ENCODE measurements at regions not wholly inside any gene's neighbourhood (a gene's known extent, or its start where the extent isn't known, plus 50 kb on each side); places are given as distances from the start of the nearest gene placed in this dataset.
"Not testable (repeated sequence)": the region's sequence is repeated elsewhere in the genome, so short reads cannot be mapped to it uniquely, and the experiment has no call there.

DNA sequence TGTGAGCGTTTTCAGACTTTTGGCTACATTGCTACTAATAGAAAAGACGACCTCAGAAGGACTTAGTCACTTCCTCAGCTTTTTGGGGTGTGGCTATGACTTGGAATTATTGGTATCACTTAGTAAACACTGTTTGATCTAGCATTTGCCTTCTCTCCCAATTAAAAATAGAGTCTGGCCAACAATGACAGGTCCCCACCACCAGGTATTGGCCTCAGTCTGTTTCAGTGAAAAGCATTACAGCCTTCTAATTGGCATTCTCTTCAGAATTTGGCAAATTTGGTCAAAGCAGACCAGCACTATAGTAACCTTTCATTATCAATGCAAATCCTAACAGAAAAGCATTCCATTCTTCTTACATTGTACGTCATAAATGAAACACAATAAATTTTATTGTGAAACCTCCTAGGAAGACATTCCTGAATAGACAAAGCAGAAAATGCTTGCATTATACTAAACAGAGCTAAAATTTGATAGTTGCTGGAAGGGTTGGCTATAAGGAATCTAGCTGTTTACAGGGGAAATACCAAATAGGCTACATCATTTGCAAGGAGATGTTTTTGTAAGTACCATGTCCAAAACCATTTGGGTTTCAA is 613.9 kb downstream of the IRS1 start:
- DNase-seq: peak; percentile 97

DNA sequence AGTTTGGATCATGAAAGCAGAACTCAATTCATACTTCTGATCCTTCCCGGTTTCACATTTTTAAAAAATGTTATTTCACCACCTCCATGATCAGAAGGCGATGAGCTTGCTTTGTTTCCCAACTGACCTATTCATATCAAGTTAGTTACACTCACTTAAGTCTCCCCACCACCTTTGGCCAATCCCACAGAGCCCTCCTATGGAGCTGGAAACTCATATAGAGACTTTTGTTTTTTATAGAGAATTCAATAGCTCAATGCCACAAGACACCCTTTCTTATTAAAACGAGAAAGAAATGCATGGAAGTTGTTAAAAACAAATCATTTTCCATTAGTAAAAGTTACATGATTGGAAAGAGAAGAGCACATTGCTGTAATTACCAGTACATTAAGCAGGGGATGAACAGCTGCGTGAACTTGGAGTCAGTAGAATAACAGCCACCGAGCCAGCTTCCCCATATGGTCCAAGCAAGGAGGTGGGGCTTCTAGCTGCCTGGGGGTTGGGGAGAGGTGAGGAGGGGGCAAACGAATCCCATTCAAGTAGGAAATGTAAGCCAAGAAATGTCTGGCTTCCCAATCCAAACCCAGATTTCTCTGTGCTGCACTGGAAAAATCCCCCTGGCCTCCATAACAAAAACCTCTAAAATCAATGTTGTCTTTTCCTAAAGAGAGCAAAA is 614.5 kb downstream of the IRS1 start:
- no peak for DNase-seq

DNA sequence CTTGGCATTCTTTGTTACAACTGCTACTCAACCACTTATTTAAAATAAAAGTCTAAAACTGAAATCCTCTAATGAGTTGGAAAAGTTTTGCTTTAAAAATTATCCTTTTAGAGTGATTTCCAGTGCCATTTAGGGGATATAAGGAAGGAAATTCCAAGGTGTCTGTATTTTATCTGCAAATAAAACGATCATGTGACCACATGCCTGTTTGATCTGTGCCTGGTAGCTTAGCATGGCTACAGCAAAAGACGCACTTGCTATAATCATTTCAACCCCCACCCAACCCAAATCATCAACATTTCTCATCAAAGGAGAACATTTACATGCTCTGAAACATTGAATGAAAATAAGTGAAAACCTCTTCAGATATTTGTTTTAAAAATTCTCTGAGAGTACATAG is 615.1 kb downstream of the IRS1 start:
- DNase-seq: no peak

DNA sequence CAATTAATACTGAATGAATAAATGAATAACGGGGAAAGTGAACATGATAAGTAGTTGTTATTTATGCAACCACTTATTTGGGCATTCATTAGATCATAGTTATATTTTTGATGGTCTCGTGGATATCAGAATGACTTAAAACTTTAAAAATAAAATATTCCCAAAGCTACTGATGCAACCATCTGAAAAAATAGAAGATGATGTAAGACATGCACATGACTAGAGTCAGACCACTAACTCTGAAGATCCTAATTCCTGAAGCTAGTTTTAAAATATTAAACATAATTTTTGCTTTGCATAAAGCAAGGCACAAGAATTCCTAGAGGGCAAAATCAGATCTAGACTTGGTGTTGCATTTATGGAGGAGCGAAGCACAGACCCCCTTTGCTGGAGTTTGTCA is 616.1 kb downstream of the IRS1 start:
- peak; percentile 27 for DNase-seq

DNA sequence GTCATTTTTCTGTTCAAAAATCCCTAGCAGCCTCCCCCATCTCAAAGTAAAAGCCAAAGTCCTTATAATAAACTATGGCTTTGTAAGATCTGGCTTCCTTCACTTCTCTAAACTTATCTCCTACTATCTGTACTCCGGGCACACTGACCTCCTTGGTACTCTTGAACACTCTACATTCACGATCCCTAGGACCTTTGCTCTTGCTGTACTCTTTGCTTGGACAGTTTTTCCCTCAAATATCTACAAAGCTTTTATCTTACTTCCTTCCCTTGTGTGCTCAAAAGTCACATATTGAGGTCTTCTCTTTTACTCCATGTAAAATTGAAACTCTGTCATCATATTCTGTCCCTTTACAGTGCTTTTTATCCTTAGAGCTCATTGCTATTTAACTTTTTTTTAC is 616.6 kb downstream of the IRS1 start:
- DNase-seq: no peak

DNA sequence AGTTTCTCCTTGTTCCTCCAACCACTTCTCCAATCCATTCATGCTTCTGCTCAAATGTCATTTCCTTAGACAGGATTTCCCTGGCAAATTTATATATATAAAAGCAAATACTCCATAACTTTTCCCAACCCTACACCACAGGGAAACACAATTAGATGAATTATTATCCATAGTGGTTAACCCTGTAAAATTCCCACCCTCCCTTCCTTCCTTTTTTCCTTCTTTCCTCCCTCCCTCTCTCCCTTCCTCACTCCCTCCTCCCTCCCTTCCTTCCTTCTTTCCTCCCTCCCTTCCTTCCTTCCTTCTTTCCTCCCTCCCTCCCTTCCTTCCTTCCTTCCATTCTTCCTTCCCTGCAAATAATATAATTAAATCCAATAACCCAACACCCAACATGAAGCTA is 617.7 kb downstream of the IRS1 start:
- no peak for DNase-seq

DNA sequence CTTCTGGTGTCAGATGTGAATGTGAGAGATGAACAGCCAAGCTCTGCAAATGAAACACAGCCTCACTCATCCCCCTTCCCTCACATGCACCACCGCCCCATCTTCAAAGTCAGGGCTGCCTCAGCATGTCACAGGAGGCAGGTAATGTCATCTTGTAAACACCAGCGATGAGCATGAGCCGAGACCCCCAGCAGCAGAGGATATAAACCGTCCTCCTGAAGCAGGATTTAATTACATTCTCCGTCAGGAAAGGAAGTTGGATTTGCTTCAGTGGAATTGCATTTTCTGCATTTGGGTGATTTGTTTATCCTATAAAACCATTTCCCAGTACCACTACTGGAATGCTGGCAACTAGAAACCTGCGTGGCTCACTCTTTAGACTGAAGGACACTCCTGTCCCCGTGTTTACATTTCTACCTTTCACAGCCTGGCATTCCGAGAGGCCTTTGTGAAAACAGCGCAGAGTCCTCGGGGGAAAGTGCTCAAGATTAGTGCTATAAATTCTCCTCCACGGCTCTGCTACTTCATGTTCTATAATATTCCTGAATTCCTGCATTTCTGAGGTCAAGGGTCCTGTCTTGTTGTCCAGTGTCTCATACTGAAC is 619.2 kb downstream of the IRS1 start:
- no peak for DNase-seq

DNA sequence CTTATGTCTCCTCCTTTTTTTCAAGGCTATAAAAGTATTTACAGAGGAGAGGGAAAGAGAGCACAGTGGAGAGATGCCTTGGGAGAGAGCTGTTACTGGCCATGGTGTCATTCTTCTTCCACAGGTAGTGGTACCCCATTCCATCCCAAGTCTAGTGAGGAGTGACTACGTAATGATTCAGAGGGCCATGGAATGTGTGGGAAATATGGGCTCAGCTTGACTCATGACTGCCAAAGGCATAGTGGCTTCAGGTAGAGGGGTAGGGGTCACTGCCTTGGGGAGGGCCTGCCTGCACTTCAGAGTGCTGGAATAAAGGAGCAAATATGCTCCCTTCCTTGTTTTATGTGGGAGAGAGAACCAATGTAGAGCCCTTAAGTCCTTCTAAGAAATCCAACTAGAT is 620.6 kb downstream of the IRS1 start:
- DNase-seq: no peak

DNA sequence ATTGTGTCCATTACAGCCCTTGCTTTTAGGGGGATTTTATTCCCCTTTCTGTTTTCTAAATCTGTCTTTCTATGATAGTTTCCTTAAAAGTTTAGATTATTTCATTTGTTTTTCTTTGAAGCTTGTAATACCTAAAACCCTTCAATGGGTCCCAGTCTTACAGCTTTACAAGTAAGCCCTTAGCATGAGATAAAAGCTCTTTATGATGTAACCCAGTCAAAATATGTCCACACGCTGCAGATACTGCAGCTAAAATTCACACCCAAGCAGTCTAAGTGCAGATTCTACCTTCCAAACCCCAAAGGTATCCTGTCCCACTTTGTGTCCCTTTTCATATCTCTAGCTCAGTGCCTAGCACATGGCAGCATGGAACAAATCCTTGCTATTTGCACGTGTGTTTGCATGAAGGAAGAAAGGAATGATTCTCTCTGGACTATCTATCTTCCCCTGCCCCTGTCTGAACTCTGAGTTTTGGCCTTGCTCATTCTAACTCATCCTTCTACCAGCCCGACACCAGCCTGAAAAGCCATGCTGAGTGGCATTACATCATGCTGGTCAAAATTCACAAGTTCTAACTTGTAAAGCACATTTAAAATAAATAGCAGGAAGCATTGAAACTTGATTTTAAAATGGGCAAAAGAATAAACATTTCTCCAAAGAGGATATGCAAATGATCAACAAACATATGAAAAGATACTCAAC is 623.2 kb downstream of the IRS1 start:
- DNase-seq: no peak

DNA sequence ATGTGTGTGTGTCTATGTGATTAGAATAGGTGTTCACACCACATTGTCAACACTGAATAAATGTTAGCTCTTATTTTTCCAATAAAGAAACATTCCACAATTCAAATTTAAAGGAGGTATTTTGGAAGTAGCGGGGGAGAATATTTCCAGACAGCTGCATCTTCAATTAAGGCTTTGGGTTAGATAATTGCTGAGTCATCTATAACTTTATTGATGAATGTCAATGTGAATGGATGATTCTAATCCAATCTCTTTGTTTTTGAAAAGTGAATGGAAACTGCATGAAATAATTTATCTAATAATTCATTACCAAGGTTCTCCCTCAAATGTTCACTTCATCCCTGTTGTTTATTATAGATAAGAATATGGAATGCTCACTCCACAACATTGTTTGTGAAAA is 625.2 kb downstream of the IRS1 start:
- DNase-seq: no peak

DNA sequence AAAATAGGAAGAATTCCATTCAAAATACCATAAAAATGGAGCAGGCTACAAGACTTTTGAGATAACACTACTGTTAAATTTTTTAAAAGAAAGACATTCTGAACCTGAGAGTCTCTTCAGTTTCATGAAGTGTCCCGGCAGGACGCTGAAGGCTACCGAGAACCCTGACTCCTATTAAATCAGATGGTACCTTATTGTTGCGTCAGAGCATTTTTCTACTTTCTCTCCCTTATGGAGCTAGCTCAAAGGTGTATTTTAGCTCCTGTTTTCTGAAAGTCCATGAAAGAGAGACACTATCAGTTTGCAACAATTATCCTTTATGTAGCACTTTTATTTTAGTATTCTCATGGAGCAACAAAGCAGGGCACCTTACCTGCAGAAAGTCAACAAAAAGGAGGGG is 626.7 kb downstream of the IRS1 start:
- DNase-seq: no peak

DNA sequence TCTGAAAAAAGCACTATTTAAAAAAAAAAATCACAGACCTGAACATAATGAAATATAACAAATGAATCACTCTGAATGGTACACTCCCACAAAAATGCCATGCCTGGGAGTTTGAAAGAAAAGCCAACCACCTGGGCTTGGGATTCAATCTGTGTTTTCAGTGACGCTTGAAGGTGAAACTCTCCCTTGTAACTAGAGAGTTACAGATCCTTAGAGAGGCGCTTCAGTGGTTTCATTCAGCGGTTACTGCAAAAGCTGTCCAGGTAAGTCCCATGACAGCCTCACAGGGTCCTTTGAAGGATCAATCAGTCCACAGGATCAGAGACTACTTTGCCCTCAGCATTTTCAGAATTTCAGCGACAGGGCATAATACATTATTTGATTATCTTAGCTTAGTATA is 627.3 kb downstream of the IRS1 start:
- DNase-seq: no peak

DNA sequence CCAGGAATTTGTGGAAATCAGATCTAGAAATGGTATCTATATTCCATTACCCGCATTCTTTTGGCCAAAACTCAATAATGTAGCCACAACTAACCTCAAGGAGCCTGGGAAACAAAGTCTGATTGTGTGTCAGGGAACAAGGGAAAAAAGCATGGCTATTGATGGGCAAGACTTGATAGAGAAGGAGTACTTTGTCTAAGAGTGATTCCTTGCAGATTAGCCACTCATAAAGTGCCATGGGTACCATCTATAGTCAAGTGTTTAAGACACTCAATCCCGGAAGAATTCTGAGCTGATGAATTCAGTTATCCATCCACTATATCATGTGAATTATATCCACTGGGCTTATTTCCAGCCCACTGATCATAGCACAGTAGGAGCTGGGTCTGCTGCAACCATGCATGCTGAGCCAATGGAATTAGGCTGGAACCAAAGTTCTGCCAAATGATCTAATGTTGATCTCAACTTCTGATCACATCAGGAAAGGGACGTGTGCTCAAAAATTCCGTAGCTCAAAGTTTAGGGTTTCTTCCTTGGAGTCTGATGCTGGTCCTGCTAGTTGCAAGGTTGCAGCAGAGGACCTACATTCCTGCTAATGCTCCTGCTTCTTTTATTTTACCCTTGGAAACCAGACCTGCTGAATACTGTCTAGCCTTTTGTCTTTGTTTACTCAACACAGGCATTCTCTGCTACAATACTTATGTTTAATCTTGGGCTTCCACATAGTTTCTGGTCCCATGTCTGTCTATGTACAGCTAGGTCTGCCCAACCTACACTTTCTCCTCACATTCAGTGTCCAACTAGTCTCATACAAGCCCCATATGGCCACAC is 629.7 kb downstream of the IRS1 start:
- DNase-seq: no peak

DNA sequence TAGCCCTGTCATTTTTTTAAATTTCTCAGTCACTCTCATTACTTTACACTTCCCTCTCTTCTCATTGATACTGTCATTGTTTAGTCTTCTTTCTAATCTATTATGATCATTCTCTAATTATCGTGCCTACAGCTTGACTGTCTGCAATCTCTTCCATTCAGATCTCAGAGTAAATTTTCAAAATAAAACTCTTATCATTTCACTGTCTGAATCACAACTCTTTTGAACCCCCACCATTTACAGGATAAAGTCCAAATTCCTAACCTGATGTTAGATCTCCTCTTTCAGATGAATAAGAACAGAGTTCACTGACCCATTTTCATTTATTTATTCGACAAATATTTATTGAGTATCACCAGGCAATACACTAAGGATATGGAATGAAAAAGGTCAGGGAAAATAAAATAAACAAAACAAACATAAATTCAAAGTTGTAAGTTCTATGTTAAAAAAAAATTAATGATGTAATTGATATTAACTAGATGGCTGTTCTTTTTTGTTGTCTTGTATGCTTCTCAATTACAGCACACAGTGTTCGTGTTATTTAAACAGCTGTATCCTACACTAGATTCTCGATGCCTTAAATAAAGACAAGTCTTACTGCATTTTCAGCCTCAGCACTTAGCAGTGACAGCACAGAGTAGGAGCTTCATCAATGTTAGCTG is 631.0 kb downstream of the IRS1 start:
- no peak for DNase-seq

DNA sequence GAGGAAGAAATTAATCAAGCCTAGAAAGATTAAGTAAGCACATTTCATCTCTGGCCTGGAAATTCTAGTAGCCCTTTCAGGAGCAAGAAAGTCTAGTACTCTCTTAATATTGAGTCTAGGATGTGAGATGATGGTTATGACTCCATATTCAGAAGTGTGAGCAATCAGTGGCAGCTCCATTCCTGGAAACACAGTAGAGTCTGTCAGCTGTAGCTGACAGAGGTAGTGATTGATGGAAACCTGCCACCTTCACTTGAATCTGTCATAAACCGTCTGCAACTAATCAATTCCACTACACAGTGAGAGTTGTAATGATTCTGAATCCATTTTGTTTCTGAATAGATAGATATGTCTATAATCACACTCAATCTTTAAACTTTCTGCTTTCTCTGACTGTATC is 635.1 kb downstream of the IRS1 start:
- no peak for DNase-seq

DNA sequence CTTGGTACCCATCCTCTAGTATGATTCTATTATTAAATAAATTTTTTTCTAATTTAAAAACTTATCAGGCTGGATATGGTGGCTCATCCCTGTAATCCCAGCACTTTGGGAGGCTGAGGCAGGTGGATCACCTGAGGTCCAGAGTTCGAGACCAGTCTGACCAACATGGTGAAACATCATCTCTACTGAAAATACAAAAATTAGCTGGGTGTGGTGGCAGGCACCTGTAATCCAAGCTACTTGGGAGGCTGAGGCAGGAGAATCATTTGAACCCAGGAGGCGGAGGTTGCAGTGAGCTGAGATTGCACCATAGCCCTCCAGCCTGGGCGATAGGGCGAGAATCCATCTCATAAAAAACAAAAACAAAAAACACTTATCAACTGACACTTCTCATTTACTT is 639.0 kb downstream of the IRS1 start:
- not testable (repeated sequence) for DNase-seq

DNA sequence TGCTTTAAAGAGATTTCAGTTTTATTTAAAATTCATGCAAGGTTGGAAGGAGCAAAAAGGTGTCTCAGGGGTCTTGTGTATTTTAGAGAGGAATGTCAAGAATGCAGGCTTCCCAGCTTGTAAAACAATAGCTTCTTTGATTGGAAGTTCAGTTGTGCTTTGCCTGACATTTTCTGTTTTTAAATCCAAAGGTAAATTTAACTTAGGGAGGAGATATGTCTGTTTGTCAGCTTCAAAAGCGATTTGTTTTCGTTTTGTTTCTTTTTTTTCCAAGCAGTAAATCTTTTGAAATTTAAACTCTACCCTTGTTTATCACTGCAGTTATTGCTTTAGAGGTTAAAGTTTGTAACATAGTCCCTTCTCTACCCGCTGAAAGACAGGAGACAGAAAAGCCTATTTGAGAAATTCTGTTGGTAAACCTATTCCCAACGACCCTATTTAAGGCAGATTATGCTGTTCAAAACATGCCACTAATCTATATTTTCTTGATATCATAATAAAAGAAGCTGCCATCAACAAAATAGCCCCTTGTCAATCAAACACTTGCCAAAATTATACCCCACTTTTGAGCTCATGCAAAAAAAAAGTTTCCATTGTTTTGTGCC is 639.6 kb downstream of the IRS1 start:
- DNase-seq: no peak

DNA sequence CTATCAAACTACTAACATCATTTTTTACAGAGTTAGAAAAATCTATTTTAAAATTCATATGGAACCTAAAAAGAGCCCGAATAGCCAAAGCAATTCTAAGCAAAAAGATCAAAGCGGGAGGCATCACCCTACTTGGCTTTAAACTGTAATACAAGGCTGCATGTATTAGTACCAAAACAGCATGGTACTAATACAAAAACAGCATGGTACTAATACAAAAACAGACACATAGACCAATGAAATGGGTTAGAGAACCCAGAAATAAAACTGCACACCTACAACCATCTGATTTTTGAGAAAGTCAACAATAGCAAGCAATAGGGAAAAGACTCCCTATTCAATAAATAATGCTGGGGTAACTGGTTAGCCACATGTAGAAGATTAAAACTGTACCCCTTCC is 640.7 kb downstream of the IRS1 start:
- DNase-seq: no peak

DNA sequence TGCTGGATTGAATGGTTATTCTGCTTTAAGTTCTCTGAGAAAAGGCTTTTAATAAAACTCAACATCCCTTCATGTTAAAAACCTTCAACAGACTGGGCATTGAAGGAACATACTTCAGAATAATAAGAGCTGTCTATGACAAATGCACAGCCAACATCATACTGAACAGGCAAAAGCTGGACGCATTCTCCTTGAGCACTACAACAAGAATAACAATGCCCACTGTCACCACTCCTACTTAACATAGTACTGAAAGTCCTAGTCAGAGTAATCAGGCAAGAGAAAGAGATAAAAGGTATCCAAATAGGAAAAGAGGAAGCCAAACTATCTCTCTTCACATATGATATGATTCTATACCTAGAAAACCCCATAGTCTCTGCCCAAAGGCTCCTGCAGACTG is 641.4 kb downstream of the IRS1 start:
- no peak for DNase-seq

DNA sequence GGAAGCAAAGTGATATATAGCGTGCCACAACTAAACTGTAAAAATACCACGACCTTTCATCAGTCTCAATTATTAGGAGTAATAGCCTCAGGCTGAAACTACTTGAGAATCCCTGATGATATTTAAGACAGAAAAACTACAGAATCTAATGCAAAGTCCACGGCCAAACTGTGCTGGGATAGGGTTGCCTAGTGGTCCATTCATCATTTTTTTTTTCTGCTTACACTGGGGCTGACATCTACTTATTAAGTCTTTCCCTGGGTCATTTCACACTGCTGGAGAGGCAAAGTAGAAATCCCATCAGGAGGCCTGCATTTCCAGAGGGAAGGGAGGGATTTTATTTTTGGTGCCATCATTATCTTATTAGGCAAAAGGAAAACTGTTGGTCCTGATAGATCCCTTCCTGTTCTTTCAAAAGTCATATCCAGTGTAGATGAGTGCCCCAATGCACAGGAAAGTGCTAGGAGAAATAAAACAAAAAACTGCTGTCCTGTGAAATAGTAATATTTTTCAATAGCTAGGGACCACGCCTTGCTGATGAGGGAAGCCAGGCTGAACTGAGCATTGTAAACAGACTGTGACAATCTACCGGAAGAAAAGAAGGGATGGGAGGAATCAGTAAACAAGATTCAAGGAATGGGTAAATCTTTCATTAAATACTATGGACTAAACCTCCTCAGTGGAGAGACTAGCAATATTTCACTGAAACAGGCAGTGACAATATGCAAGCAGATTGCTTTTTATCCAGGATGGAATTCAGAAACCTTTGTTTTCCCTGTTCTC is 644.3 kb downstream of the IRS1 start:
- DNase-seq: no peak

DNA sequence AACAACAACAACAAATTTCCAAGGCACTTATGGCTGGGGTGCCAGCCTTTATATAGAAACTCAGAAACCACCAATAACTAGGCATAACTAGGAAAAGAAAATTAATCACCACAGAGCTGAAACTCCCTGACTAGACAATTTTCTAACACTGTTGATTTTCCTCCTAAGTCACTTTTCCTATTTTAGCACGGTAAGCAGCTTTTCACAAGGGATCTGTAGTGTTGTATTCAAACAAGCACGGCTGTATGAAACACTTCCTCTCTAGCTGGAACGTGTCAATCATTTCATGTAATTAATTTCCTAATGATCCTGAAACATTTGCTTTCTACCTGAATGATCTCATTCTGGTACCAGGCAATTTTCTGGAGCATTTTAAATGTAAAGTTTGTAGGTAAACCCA is 645.0 kb downstream of the IRS1 start:
- DNase-seq: no peak

All from fibroblast of skin of right quadriceps (primary cell).